GM19035 (cell line): ENCODE measurements at regions not wholly inside any gene's neighbourhood (a gene's known extent, or its start where the extent isn't known, plus 50 kb on each side); places are given as distances from the start of the nearest gene placed in this dataset.

Experiments
- ATAC-seq: cut with Tn5 transposase; IDR thresholded peaks from one replicate; pipeline ENCODE4 v1.9.1; 2021; ENCODE audit not compliant: unreplicated experiment

DNA sequence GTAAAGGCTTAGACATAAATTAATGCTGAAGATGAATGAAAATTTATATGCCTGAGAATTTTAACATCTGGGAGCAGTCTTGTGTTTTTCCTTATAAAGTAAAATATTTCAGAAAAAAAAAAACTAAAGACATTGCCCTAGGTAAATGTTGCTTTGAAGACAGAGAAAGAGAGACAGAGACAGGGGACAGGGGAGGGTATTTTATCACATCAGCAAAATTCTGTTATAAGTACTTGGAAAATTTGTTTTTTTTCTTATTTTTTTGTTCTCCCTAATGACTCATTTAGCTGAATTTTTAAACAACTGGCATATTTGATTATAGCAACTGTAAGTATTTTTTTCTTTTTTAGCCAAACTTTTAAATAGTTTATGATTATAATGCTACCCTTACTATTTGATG lies 1540.6 kb upstream of the GBE1 start:
- no peak for ATAC-seq

DNA sequence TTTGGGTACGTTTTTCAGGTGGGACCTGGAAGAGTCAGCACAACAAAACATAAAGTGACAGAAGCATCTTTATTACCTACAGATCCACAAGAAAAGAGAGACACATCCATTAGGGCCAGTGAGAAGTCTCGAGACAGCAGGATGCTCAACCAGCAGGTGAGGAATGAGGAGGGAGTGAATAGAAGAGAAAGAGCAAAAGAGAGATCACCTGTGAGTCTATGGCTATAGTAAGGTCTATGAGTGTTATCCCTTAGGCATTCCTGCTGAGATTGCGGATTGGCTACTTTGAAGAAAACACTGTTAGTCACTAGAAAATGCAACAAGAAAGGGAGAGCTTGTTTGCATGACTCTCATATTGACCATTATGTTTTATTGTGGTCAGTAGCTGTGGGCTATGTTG lies 1556.2 kb upstream of the GBE1 start:
- ATAC-seq: no peak

DNA sequence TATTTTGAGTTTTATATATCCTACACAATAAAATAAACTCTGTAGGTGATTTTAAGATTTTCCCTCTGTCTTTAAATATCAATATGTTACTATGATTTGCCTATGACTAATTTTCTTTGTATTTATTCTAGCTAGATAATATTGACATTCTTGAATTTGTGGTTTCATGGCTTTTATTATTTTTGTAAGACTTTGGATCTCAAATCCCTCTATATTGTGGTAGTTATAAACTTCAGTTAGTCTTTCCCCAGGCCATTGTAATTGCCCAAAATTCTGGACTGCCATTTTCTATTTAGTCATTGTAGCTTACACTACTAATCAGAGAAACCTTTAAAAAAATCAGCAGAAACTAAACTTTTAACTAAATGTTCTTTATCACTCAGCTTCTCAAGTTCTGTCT lies 1559.3 kb upstream of the GBE1 start:
- ATAC-seq: no peak

DNA sequence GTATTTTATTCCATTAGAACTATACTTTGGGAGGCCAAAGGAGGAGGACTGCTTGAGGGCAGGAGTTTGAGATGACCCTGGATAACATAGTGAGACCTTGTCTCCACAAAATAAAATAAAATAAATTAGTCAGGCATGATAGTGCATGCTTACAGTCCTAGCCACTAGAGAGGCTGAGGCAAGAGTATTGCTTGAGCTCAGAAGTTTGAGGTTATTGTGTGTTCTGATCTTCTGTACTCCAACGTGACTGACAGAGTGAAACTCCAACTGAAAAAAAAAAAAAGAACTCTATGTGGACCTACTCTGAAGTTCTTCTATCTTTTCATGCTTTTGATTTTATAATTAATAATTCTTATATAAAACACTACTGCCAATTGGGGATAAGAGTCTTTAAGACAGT lies 1560.0 kb upstream of the GBE1 start:
- no peak for ATAC-seq

DNA sequence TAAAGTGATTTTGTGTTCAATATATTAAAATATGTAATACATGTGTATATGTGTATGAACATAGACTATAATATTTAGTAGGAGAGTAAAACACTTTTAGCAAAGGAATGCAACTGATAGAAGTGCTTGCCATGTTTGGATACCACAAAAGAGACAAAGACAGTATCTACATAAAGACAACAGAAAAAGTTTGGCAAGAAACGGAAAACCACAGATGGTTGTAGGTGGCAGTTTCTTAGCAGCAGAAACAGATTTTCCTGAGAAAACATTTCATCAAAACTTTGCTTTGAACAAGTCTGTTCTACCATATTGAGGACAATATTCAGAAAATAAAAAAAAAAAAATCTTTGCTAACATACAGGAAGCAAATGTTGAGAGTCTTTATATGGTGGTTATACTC lies 1560.4 kb upstream of the GBE1 start:
- no peak for ATAC-seq

DNA sequence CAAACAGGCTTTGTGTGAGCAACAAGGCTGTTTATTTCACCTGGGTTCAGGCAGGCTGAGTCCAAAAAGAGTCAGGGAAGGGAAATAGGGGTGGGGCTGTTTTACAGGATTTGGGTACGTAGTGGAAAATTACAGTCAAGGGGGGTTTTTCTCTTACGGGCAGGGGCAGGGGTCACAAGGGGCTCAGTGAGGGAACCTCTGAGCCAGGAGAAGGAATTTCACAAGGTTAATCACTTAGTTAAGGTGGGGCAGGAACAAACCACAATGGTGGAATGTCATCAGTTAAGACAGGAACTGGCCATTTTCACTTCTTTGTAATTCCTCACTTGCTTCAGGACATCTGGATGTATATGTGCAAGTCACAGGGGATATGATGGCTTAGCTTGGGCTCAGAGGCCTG lies 1592.8 kb upstream of the GBE1 start:
- ATAC-seq: no peak

DNA sequence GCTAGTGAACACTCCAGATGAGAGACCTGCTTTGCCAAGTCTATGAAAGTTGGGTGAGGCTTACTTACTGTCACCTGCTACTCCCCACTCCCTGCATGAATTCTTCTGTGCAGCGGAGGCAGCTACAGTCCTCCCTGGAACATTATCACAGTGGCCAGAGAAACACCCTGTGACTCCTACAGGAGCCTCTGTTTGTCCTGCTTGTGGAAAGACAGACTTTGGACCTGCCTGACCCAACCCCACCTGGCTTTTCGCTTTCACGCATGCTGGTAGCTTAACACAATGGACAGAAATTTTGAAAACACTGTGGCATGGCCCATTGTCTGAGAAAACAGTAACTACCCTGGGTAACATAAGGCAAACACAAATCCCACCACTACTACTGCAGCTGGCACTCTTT lies 1565.5 kb upstream of the CADM2 start:
- no peak for ATAC-seq

DNA sequence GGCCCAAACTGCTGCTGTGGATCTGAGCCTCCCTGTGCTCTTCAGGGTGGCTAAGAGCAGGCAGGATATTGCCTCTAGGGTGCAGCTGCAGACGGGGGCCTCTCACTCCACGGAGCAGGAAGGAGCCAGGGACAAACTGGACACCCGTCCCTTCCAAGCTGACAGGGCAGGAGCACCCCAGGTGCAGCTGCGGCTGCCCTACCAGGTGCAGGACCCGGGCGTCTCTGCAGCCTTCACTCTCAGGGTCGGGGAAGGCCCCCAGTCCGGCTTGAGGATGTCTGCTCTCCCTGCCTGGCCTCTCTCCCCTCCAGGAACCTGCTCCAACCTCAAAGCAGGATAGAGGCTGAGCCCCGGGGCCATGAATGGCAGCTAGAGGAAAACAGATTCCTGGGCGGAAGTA lies 1554.9 kb upstream of the CADM2 start:
- no peak for ATAC-seq

DNA sequence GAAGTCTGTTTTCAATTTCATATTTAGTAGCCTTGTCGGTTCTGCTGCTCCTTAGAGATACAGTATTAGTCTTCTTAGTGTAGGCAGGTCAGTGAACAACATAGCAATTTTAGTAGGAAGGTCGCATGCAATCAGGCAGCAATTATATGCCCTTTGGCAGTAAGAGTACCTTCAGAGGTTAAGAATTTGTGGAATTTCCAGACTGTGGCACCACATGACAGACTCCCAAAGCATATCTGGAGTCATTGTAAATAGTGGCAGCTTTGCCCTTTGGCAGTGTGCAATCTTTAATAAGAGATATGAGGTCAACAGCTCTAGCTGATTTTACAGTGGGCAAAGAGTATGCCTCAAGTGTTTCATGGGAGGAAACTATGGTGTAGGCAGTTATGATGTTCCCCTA lies 1532.5 kb upstream of the CADM2 start:
- no peak for ATAC-seq

DNA sequence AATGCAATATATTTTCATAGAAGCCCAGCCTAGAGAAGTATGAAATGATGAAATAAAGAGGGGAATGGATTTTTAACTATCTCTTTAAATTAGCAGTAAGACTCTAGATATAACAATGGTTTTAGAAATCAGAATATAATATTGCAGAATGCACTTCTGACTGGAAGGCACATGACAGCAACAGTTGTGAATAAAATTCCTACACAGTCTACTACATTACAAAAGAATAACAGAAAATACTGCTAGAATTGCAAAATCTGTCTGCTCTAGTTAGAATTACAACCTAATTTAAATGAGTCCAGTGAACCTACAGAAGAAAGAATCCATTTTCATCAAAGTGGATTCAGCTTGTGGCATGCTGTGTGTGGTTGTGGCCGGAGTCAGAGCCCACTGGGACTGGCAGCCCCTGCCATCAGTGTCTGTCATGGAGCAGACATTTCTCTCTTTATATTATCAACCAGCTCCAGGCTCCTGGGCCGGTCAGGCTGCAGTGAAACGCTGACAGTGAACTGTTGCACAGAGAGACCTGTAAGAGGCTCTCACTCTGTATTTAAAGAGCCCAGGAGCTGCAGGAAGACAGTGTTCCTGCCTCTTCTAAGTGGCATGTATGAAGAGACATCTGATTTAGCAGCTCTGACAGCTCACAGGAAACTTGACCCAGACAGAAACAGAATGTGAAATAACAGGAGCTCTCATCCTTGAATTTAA lies 1523.8 kb upstream of the CADM2 start:
- ATAC-seq: no peak

DNA sequence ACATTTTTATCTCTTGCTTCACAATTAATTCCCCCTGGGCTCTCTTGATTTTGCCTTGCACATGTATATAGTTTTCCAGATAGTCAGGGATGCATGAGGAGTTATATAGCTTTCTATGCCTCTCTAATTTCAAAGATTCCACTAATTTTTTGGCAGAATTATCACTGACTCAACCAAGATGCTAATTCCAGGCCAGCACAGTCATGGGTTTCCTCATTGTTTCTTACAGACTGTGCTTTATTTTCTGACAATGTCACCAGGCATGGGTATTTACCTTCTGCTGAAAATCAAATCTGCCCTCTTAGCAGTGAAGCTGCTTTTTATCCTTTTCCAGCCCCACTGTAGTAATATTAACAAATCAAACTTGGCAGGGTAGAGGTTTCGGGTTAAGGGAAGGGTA lies 1520.6 kb upstream of the CADM2 start:
- no peak for ATAC-seq

DNA sequence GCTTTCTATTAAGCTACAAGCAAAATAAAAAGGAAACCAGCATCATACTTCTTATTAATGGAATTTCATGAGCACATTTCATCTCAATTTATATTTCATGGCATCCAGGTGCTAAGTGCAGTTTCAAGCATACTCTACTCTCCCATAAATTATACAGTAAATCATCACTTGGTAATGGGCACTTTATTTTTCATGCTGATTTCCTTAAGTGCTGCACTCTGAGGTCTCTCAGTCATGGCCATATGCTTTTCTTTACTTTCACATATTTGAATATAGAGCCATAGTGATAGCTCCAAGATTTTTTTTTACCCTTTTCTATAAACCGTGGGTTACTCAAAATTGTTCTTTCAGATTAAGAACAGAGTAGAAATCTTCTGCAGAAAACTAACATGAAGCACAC lies 1505.7 kb upstream of the CADM2 start:
- ATAC-seq: no peak

DNA sequence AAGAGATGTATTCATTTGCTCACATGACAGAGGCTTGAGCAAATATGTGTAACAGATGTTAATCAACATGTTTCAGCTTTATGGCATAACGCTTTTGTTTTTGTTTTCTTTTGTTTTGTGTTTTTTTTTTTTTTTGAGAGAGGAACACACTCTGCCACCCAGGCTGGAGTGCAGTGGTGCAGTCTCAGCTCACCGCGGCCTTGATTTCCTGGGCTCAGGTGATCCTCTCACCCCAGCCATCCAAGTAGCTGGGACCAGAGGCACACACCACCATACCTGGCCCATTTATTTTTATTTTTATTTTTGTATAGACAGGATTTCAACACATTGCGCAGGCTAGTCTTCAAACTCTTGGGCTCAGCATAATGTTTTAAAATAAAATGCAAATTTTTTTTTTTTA lies 1504.4 kb upstream of the CADM2 start:
- ATAC-seq: no peak

DNA sequence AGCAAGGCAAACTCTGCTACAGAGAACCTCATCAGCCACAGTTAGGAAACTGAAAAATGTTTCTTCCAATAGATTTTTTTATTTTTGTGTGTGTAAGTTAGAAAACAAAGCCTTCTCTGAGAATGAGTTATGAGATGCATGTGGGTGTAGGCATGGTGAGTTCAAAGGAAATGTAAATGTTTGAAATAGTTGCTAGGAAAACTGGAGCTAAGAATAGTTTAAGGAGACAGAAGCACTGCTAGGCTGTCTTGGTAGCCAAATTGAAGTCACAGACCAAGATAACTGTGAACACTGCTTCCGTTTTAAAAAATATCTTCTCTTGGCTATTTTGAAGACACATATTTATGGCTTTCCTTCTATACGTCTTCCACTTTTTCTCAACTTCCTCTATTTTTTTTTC lies 1501.2 kb upstream of the CADM2 start:
- no peak for ATAC-seq

DNA sequence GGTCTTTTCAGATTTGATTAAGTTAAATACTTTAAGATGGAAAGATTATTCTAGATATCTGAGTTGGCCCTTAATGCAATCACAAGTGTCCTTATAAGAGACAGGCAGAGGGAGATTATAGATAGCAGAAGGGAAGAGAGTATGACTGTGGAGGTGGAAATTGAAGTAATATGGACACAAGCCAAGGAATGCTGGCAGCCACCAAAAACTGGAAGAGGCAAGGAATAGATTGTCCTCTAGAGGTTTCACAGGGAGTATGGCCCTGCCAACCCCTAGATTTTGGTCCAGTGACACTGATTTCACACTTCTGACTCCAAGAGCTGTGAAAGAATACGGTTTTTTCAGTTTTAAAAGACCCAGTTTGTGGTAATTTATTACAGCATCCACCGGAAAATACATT lies 1498.7 kb upstream of the CADM2 start:
- ATAC-seq: no peak

DNA sequence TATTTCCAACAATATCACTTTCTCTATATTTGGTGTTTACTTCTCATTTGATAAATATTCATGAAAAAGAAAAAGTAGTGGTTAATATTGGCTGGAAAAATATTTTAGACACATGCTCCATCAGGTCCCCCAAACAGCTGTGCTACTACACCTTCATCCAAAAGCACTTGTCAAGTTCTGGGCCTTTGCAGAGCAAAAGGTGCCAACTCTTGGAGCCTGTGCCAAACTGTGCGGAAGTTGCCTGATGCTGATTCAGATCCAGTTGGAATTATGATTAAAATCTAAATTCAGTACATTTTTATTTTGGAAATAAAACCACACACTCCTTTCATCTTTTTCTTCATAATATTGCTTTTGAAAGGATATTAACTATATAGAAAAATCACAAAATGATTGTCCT lies 1497.4 kb upstream of the CADM2 start:
- ATAC-seq: no peak

DNA sequence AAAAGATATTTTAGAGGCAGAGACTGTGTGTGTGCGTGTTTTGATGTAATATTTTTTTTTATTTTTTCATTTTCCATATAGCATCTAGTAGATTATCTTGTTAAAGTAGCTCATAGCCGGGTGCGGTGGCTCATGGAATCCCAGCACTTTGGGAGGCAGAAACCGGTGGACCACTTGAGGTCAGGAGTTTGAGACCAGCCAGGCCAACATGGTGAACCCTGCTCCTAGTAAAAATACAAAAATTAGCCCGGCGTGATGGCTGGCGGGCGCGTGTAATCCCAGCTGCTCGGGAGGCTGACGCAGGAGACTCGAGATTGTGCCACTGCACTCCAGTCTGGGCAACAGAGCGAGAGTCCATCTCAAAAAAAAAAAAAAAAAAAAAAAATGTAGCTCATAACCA lies 1481.2 kb upstream of the CADM2 start:
- ATAC-seq: no peak

DNA sequence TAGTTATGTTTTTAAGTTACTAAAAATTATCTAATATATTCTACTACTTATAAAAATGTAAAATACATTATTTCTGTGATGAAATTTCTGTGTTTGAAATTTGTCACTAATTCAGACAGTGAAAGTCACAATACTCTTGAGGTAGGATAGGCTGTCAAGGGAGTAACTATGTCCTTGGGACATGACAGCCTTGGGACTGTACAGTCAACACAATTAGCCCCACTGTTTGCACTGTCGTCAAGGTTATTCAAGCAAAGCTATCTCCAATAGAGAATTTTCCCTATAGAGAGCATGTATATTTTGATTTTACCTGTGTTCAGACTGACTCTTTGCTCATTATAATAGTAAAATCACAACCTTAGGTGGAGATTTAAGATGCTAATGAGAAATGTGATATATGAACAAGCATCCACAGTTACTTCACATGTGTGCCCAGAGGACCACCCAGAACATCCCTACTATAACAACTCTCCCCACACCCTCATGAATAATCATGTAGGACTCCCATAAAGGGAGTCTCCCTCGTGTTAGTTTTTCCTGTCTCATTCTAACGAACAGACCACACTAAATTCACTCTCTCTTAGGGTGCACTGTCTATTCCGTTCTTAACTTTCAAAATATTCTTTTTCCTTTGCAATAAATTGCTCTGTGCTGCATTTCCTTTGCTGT lies 1476.3 kb upstream of the CADM2 start:
- no peak for ATAC-seq

DNA sequence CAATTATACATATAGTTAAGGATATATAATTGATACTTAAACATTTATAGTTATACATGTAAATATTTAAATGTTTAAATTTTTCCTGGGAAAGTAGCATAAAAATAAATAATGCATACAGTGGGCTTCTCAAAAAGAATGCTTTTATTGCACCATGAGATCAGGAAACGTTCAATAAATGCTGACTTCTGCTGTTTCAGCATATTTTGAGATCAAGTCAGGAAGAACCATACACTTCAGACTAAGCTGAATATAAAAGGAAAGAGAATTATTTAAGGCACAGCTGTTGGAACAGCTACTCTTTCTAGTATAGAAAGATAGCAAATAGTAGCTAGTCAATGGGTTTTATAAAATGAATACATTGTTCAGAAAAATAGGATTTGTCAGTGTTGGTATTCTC lies 1462.3 kb upstream of the CADM2 start:
- ATAC-seq: no peak

DNA sequence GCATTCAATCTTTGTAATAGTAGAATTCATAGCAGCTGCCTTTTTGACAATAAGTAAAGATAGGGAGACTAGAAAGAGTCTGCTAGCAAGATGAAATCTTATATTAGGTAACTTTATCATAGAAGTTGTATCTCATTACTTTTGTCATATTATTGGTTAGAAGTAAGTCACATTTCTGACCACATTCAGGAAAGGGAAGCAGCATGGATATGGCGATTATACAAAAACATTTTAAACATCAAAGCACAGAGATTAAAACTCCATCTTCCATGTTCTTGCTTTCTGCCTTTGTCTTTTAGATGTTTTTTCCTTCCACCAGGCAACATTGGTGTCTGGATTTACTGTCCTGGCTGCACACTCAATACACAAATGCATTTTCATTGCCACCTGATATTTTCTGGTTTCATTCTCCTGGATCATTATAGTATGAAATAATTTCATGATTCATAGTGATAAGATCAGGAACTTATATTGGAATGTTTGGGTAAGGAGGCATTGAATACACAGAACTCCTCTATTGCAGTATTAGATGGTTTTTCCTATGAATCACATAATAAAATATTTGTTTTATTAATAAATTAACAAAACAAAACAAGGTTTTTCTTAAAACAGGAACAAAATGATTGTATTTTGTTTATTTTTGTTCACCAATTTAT lies 1460.3 kb upstream of the CADM2 start:
- ATAC-seq: no peak

DNA sequence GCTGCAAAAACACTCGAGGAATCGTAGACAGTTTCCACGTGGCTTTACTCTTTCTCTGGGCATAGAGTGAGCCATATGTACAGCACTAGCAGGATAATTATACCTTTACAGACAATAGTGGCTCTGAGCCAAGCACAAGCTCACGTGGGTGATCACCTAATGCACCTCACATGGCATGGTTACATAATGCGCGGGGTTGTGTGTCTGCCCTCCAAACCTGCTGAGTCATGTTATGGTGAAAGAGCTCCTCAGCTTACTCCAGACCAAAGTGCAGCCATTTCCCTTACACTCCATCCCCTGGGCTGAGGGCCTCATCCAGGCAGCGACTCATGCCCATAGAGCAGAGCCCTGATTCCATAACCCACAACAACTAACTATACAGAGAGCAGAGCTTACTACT lies 1458.4 kb upstream of the CADM2 start:
- no peak for ATAC-seq

DNA sequence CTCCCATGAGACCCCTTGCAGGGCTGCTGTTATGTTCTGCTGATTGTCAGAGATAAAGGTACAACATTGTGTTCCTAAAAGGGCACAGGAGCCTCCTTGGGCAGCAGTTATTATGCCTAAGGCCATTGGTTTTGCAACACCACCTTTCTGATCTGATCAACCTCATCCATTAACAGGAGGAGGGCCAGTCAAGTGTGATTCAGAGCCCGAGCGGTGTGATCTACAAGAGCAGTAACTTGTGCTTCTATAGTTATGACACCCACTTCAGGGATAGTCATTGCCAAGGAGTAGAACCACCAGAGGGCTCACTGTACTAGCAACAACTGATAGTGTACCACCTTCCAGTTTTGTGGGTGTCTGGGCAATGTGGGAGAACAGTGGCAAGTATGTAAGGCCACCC lies 1457.9 kb upstream of the CADM2 start:
- no peak for ATAC-seq

DNA sequence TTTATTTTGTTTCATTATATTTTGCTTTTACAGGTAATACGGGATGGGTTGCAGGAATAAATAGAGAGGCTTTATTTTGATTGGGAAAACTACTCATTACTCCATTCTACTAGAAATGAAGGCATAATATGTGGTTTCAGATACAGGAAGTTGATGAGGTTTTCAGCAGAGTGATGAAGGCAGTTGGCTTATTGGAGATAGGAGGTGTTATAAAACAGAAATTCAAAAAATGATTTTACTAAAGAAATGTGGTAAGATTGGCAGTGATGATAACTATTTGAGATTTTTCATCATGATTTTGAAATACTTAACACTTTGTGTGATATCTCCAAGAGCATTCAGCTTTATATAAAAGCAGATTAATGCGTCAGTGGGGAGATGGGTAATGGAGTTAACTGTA lies 1445.7 kb upstream of the CADM2 start:
- no peak for ATAC-seq
